NCI-H128 (cell line): ENCODE measurements at regions not wholly inside any gene's neighbourhood (a gene's known extent, or its start where the extent isn't known, plus 50 kb on each side); places are given as distances from the start of the nearest gene placed in this dataset.

ENCODE experiments used
- DNase-seq: peaks from one replicate; lab custom pipeline; 2025; ENCODE audit not compliant: unreplicated experiment; lab: John Stamatoyannopoulos, UW

- DNase-seq: no peak
Measured at GRCh38 chr15:96514607-96515285, 184.2 kb downstream of the NR2F2 start.

DNA sequence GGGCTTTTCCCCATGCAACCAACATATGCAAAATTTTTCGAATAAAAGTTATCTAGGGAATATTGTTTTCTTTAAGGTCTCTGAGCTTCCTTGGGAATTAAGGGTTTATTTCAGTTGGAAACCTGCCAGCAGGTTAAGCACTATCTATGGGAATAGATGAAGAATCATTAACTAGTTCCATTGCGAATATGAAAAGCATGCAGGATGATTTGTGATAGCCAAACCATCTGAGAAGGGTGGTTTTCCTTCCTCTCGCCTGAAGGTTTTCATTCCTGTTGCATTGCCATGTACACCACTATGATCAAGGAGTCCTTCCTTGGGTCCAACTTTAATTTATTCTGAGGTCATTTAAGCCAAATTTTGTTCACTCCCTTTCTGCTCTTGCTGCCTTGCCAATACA is 184.9 kb downstream of the NR2F2 start:
- DNase-seq: no peak

DNA sequence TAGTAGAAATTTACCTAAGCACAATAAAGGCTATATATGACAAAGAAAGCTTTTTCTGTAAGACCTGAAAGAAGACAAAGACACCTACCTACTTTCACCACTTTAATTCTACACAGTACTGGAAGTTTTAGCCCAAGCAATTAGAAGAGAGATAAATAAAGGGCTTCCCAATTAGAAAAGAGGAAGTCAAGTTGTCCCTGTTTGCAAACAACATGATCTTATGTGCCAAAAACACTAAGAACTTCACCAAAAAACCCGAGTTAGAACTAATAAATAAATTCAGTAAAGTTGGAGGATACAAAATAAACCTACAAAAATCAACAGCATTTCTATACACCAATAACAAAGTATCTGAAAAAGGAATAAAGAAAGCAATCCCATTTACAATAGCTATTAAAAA is 190.9 kb downstream of the NR2F2 start:
- no peak for DNase-seq

- DNase-seq: no peak
Measured at GRCh38 chr15:96524676-96525417, 194.3 kb downstream of the NR2F2 start.

DNA sequence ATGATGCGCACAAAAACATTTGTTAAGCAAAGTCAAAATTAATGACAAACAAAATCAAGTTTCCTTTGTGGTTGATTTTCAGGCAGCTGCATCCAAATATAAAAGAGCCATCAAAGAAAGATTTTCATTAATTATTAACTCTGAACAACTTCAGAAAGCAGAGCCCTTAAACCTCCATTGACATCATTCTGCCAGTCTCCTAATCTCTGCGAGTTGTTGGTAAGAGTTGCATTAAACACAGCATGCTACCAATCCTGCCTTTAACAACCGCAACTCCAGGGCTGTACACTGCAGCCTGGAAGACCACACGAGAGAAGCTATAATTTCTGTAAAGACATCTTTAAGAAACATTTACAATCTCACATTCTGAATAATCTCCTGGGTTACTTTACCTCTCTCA is 204.6 kb downstream of the NR2F2 start:
- no peak for DNase-seq

GRCh38 chr15:96538491-96538890 is 208.0 kb downstream of the NR2F2 start:
- DNase-seq: no peak

DNA sequence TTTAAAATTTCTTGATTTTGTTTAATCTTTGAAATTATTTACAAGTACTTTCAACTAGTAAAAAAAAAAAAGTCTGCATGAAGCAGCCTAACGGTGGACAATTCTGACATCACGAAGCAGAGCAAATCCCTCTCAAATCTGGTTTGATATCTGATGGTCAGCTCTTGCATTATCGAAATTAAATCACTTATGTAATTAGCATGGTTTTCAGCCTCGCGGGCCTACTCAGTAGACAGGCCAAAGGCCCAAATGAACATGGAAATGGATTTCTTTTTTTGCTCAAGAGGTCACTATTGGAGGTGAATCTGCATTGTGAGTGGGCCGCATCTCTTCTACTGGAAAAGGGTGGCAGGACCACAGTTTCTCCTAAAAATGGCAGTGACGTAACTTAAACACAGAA is 209.8 kb downstream of the NR2F2 start:
- no peak for DNase-seq

DNA sequence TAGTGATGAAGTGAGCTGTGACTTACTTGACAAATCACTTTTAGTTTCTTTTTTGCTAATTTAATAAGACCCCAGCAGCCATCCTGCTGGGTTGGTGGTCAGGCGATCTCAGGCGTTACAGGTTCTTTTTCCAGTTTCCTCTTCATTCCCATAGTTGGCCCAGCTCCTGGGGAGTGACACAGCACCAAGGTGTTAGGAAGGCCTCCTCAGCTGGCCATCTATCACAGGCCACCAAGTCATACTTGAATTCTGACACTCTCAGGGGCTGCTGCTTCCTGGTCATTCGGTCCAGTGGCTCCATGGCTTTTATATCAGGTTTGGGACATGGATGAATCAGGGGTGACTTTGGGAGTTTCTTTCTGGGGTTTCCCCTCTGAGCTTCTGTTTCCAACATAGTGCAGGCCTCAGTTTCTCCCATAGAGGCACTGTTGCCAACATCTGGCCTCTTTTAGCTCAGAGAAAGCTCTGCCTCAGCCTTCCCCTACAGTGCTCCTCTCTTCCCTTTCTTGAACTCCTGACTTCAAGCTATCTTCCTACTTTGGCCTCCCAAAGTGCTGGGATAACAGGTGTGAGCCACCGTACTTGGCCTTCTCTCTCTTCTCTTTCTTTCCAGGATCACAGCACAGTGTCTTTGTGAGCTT is 211.8 kb downstream of the NR2F2 start:
- no peak for DNase-seq

DNA sequence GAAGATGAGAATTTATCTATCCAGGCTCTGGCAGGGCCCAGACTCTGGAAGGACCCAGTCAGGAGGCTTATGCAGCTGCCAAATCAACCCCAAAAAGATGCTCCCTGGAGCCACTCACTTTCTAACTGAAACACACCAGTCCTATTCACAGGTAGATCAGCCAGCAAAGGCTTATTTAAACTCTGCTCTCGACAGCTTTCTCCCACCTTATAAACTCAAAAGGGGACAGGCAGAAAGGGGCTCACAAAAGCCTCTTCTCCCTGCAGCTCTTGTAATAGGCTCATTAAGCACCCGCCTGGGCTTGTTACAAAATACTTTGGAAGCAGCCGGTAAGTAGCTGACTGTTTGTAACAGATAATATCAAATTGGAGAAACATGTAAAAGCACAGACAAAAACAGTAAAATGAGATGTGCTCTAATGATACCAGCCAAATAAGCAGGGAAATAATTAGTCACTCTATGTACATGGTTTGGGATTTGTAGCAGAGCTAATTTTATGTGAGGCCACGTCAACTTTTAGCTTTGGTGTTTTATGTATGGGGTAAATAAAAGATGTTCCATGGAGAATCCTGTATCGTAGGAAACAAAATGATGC is 213.8 kb downstream of the NR2F2 start:
- DNase-seq: no peak

- DNase-seq: no peak
Measured at GRCh38 chr15:96549136-96549535, 218.6 kb downstream of the NR2F2 start.

GRCh38 chr15:96551196-96551595 is 220.7 kb downstream of the NR2F2 start:
- no peak for DNase-seq

- no peak for DNase-seq
Measured at GRCh38 chr15:96551722-96552121, 221.2 kb downstream of the NR2F2 start.

GRCh38 chr15:96553006-96553405 is 222.5 kb downstream of the NR2F2 start:
- no peak for DNase-seq

GRCh38 chr15:96553451-96553850 is 223.0 kb downstream of the NR2F2 start:
- no peak for DNase-seq

GRCh38 chr15:96553931-96554330 is 223.4 kb downstream of the NR2F2 start:
- DNase-seq: no peak

- no peak for DNase-seq
Measured at GRCh38 chr15:96554541-96554940, 224.0 kb downstream of the NR2F2 start.

GRCh38 chr15:96559087-96559486 is 228.6 kb downstream of the NR2F2 start:
- DNase-seq: no peak

DNA sequence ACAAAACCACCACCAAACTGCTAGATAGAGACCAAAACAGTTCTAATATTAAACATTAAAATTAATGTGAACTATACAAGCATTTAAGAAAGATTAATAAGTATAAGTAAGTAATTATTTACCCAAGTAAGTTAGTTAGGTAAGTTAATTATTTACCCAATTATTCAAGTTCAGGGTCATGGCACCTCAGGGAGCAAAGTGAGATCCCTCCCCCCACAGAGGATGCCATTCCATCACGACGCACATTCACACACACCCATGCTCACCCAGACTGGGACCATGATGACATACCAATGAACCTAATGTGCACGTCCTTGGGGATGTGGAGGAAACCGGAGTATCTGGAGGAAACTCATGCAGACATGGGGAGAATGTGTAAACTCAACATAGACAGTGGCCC is 229.1 kb downstream of the NR2F2 start:
- no peak for DNase-seq

GRCh38 chr15:96560246-96560895 is 229.9 kb downstream of the NR2F2 start:
- DNase-seq: no peak

GRCh38 chr15:96561593-96561992 is 231.1 kb downstream of the NR2F2 start:
- DNase-seq: no peak

GRCh38 chr15:96564546-96564945 is 234.0 kb downstream of the NR2F2 start:
- DNase-seq: no peak
